A549 (cell line): ENCODE measurements at regions not wholly inside any gene's neighbourhood (a gene's known extent, or its start where the extent isn't known, plus 50 kb on each side); places are given as distances from the start of the nearest gene placed in this dataset.

Source experiments
- ATAC-seq, 2 experiments: fragments of 200-7000 bp in 1 of 2; fragments of >200 bp in 1 of 2; cut with Nextera tagmentation in 1 of 2; cut with Tn5 transposase in 1 of 2; 3 replicates each; pipeline versions ENCODE4 v1.8.0 to v1.9.1; 2018 to 2020; ENCODE audit warnings: mild to moderate bottlenecking in 1 of 2, moderate library complexity in 1 of 2
- CTCF ChIA-PET: fragments of 300-600 bp; sonication (Branson Sonifier 250); formaldehyde crosslinking; extraction: SDS; loops from one replicate; lab custom pipeline; 2021; ENCODE audit warnings: antibody characterized with exemption, inconsistent platforms; lab: Yijun Ruan, JAX
- POLR2A ChIA-PET: fragments of 350-600 bp; formaldehyde crosslinking; extraction: SDS; loops from one replicate; lab custom pipeline; 2021; ENCODE audit warnings: antibody characterized with exemption, inconsistent platforms; lab: Yijun Ruan, JAX
- DNase-seq, 2 experiments: peaks; one replicate each; pipeline versions ENCODE4 v3.0.0 to v3.0.0-alpha.2; 2011 to 2016; ENCODE audit warnings: low read depth in 1 of 2, low spot score in 1 of 2
- FAIRE-seq: peaks from 2 replicates; lab custom pipeline; 2011; peaks lifted over from hg19 to GRCh38; lab: Jason Lieb, UNC
- H3K27ac ChIP-seq, 2 experiments: fragments of >200 bp; sonication (Bioruptor Twin); formaldehyde crosslinking; 3 replicates each; pipeline ENCODE4 v1.5.1; 2016 to 2017
- H3K4me1 ChIP-seq: fragments of >200 bp; sonication (Bioruptor Twin); formaldehyde crosslinking; 3 replicates; pipeline ENCODE4 v1.6.1; 2016
- H3K4me2 ChIP-seq: fragments of >200 bp; sonication (Bioruptor Twin); formaldehyde crosslinking; 3 replicates; pipeline ENCODE4 v1.6.1; 2016
- H3K4me3 ChIP-seq: fragments of >200 bp; sonication (Bioruptor Twin); formaldehyde crosslinking; 3 replicates; pipeline ENCODE4 v1.5.1; 2016
- H3K9me3 ChIP-seq: fragments of >200 bp; sonication (Bioruptor Twin); formaldehyde crosslinking; 3 replicates; pipeline ENCODE4 v1.6.1; 2016
- CTCF ChIP-seq: fragments of >200 bp; sonication (Bioruptor Twin); formaldehyde crosslinking; IDR thresholded peaks from 3 replicates; pipeline ENCODE4 v1.5.1; 2016
- EHF ChIP-seq: fragments of 250-450 bp; sonication (Bioruptor Pico); IDR thresholded peaks from 2 replicates; pipeline ENCODE4 v1.5.0; 2020; ENCODE audit warnings: mild to moderate bottlenecking
- ELK1 ChIP-seq: fragments of 150-350 bp; IDR thresholded peaks from 2 replicates; pipeline ENCODE4 v1.6.1; 2014; ENCODE audit warnings: low read depth, mild to moderate bottlenecking, low read length
- EP300 ChIP-seq, 2 experiments: fragments of >200 bp; sonication (Bioruptor Twin); formaldehyde crosslinking; IDR thresholded peaks; 2 replicates in 1 of 2; 3 replicates in 1 of 2; pipeline ENCODE4 v1.6.1; 2016 to 2017
- GATA3 ChIP-seq: IDR thresholded peaks from 2 replicates; pipeline ENCODE4 v1.6.1; 2012; ENCODE audit warnings: borderline replicate concordance
- HDAC2 ChIP-seq: fragments of 200-600 bp; sonication (generic); IDR thresholded peaks from 2 replicates; pipeline ENCODE4 v1.6.1; 2016
- HOXA7 ChIP-seq: fragments of 250-450 bp; sonication (Bioruptor Pico); IDR thresholded peaks from 2 replicates; pipeline ENCODE4 v1.5.0; 2020; ENCODE audit warnings: mild to moderate bottlenecking, moderate library complexity
- HOXB13 ChIP-seq: fragments of 250-450 bp; sonication (Bioruptor Pico); IDR thresholded peaks from 2 replicates; pipeline ENCODE4 v1.5.0; 2020; ENCODE audit warnings: low read depth, mild to moderate bottlenecking, moderate library complexity
- JUN ChIP-seq, 2 experiments: fragments of >200 bp; sonication (Bioruptor Twin); formaldehyde crosslinking; IDR thresholded peaks; 2 replicates in 1 of 2; 3 replicates in 1 of 2; pipeline ENCODE4 v1.6.1; 2016 to 2017
- JUNB ChIP-seq: fragments of >200 bp; sonication (Bioruptor Twin); formaldehyde crosslinking; IDR thresholded peaks from 2 replicates; pipeline ENCODE4 v1.6.1; 2016
- KDM5A ChIP-seq: fragments of 200-600 bp; sonication (generic); IDR thresholded peaks from 2 replicates; pipeline ENCODE4 v1.6.1; 2016; ENCODE audit warnings: antibody characterized with exemption, mild to moderate bottlenecking
- NR3C1 ChIP-seq: fragments of >200 bp; sonication (Bioruptor Twin); formaldehyde crosslinking; IDR thresholded peaks from 3 replicates; pipeline ENCODE4 v1.6.1; 2017
- PBX3 ChIP-seq: IDR thresholded peaks from 2 replicates; pipeline ENCODE4 v1.6.1; 2012
- POLR2A ChIP-seq: IDR thresholded peaks from 2 replicates; pipeline ENCODE4 v1.6.1; 2012; ENCODE audit warnings: mild to moderate bottlenecking, low read length
- RARB ChIP-seq: fragments of 250-450 bp; sonication (Bioruptor Pico); IDR thresholded peaks from 2 replicates; pipeline ENCODE4 v1.8.0; 2021; ENCODE audit warnings: mild to moderate bottlenecking, moderate library complexity
- RCOR1 ChIP-seq: fragments of 150-350 bp; IDR thresholded peaks from 2 replicates; pipeline ENCODE4 v1.6.1; 2014; ENCODE audit warnings: antibody characterized with exemption, low read length, low read depth
- RFX5 ChIP-seq: fragments of 450-650 bp; IDR thresholded peaks from 2 replicates; pipeline ENCODE4 v1.7.1; 2014; ENCODE audit warnings: antibody characterized with exemption, mild to moderate bottlenecking, moderate library complexity
- RNF2 ChIP-seq: fragments of 200-600 bp; sonication (generic); IDR thresholded peaks from 2 replicates; pipeline ENCODE4 v1.6.1; 2016; ENCODE audit warnings: low read depth, mild to moderate bottlenecking, antibody characterized with exemption, moderate library complexity, borderline replicate concordance
- SMC3 ChIP-seq: fragments of >200 bp; sonication (Bioruptor Twin); formaldehyde crosslinking; IDR thresholded peaks from 3 replicates; pipeline ENCODE4 v1.6.1; 2018; ENCODE audit warnings: inconsistent platforms
- SREBF2 ChIP-seq: fragments of 450-650 bp; IDR thresholded peaks from 2 replicates; pipeline ENCODE4 v1.6.1; 2014; ENCODE audit warnings: mild to moderate bottlenecking, moderate library complexity
- TP53 ChIP-seq: fragments of 250-450 bp; sonication (Bioruptor Pico); IDR thresholded peaks from 2 replicates; pipeline ENCODE4 v1.5.0; 2021; ENCODE audit warnings: mild to moderate bottlenecking, moderate library complexity
- USF2 ChIP-seq: fragments of 450-650 bp; IDR thresholded peaks from 2 replicates; pipeline ENCODE4 v1.6.1; 2014; ENCODE audit warnings: antibody characterized with exemption
- ZSCAN20 ChIP-seq: fragments of 250-450 bp; sonication (Bioruptor Pico); IDR thresholded peaks from 2 replicates; pipeline ENCODE4 v1.8.0; 2022; ENCODE audit warnings: mild to moderate bottlenecking, moderate library complexity
- WGBS: methylation state at CpG from one replicate; pipeline ENCODE4 v1.1.6; 2017; ENCODE audit errors: missing lambda C conversion rate; 5-methylcytosine and 5-hydroxymethylcytosine counted together
- TF ChIP-seq, protein P1 (sequence below): IDR thresholded peaks from 2 replicates; pipeline ENCODE4 v1.6.1; 2012
- TF ChIP-seq, protein P2 (sequence below): IDR thresholded peaks from 2 replicates; pipeline ENCODE4 v1.6.1; 2012; ENCODE audit warnings: low read depth, borderline replicate concordance

- ATAC-seq = no peak
- FAIRE-seq = no peak
- Histone ChIP-seq H3K4me1 (peaks cover 9% of the 10 kb centered on the region), H3K9me3 (peaks cover 10% of the 10 kb centered on the region; the same call in 1 of the 3 replicates)
- no peak for DNase-seq
- TF ChIP-seq JUNB (no peak), CTCF (no peak)
- TF ChIP-seq, protein P1, sequence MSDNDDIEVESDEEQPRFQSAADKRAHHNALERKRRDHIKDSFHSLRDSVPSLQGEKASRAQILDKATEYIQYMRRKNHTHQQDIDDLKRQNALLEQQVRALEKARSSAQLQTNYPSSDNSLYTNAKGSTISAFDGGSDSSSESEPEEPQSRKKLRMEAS = no peak
- TF ChIP-seq, all 56 proteins: peak for 0
- H3K27ac ChIP-seq = 0 out of 6 replicates have a peak overlapping the region, but pooled peaks of 1 of the 2 experiments have one; percentile 17
- WGBS = 31% methylated on average over 1 of the region's 1 CpG
- ChIA-PET POLR2A (no interaction called here), CTCF (interaction anchor here (6.0 kb wide), 1 partner anchor 11 kb away, joined by 31 read pairs; no protein-coding TSS in a partner anchor)
- no peak overlapping the region for H3K4me3 ChIP-seq
- H3K4me2 ChIP-seq = no peak overlapping the region
Observed at GRCh38 chr2:133833746-133834145, 265.5 kb upstream of the NCKAP5 start.

DNA sequence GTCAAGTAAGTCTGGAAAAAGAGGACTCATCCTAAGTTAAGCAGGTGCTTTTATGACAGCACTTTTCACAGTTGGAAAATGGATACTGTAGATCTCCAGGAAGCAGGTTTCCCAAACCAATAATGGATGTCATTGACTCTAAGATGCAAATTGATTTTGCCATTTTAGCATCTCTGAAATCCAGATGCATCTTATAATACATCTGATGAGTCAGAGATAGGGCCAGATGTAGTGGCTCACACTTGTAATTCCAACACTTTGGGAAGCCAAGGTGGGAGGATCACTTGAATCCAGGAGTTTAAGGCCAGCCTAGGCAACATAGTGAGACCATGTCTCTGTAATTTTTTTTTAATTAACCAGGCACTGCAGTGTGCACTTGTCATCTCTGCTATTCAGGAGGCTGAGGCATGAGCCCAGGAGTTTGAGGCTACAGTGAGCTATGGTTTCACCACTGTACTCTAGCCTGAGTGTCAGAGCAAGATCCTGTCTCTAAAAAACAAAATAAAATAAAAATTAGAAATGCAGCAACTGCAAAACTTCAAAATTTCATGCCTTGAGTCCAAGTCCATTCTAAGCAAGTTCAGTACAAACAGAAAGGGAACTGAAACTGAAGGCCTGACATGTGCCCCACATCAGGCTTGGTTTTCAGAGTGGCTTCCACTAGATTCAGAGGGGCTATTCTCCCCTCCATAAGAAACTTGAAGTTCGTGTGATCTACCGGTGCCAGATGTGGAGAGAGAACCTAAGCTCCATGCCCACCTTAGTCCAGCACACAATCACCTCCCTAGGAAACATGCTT, 267.8 kb upstream of the NCKAP5 start:
- peaks cover 9% of the 10 kb centered on the region for H3K4me1 ChIP-seq
- CTCF ChIA-PET = interaction anchor here (1.2 to 6.0 kb wide), 2 partner anchors 8 to 56 kb away, joined by 7 to 31 read pairs; no protein-coding TSS in a partner anchor
- ATAC-seq = no peak
- TF ChIP-seq TP53 (CRISPR knock-in tag) = no peak
- TF ChIP-seq, protein P2, sequence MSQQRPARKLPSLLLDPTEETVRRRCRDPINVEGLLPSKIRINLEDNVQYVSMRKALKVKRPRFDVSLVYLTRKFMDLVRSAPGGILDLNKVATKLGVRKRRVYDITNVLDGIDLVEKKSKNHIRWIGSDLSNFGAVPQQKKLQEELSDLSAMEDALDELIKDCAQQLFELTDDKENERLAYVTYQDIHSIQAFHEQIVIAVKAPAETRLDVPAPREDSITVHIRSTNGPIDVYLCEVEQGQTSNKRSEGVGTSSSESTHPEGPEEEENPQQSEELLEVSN = no peak
- no peak for TF ChIP-seq JUN (IDR thresholded peaks at IDR 0.05)
- no peak for TF ChIP-seq RARB
- TF ChIP-seq RFX5 = no peak
- no peak for TF ChIP-seq RCOR1
- TF ChIP-seq ZSCAN20 = no peak
- no peak for TF ChIP-seq POLR2A
- TF ChIP-seq PBX3 = no peak
- no peak for TF ChIP-seq EP300 (IDR thresholded peaks at IDR 0.05)
- no peak for TF ChIP-seq USF2
- TF ChIP-seq HOXB13 (CRISPR knock-in tag) = no peak
- TF ChIP-seq, protein P1 = no peak
- WGBS = 79% methylated on average over 2 of the region's 2 CpGs
- H3K27ac ChIP-seq = peak overlapping the region in 1 of 2 experiments; percentile 77; a peak in 3 of 6 replicates
- FAIRE-seq = no peak
- POLR2A ChIA-PET = no interaction called here
- DNase-seq = no peak
- H3K4me3 ChIP-seq = no peak overlapping the region
- peaks cover 10% of the 10 kb centered on the region; the same call in 1 of the 3 replicates for H3K9me3 ChIP-seq
- H3K4me2 ChIP-seq = no peak overlapping the region

DNA sequence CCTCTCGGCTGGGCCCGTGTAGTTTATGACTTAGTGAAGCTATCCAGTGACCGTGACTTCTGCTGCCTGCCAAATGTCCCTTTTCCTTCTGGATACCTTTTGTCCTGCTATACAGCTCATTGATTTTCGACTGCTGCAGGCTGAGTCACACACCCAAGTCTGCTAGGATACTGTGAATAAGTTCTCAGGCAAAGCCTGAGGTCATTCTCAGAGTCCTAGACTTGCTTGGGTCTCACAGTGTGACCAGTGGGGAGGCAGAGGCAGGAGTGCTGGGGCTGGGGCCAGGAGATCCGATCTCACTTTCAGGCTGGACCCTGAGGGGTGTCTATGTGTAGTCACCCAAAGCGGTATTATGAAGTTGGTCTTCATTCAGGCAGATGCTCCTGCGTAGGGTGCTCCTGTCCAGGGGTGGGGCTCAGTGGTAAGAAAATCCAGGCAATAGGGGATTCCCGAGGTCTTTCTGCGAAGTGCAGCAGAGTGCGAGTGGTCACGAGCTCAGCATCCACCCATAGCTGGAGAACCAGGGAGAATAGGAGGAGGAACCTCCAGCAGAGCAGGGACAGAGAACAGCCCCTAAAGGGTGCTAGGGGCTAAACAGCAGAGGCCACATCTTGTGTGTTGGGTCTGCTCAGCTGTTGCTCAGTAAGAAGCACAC, 268.6 kb upstream of the NCKAP5 start:
- ATAC-seq (no peak; a peak in 1 of 6 replicates), FAIRE-seq (no peak), DNase-seq (no peak)
- H3K4me3 ChIP-seq = no peak overlapping the region
- ChIA-PET POLR2A (no interaction called here), CTCF (interaction anchor here (1.0 to 1.2 kb wide), 2 partner anchors 57 to 1168 kb away, joined by 3 to 7 read pairs; no protein-coding TSS in a partner anchor)
- 74% methylated on average over 11 of the region's 11 CpGs for WGBS
- H3K27ac ChIP-seq = peak overlapping the region; percentile 34 to 77; a peak in 5 of 6 replicates
- peaks cover 10% of the 10 kb centered on the region; the same call in 1 of the 3 replicates for H3K9me3 ChIP-seq
- no peak overlapping the region for H3K4me2 ChIP-seq
- H3K4me1 ChIP-seq = peaks cover 15% of the 10 kb centered on the region
- TF ChIP-seq HOXA7 (CRISPR knock-in tag) (no peak), HDAC2 (no peak), EP300 (IDR thresholded peaks at IDR 0.05) (no peak), EHF (CRISPR knock-in tag) (no peak), KDM5A (no peak), SMC3 (no peak), RNF2 (no peak), SREBF2 (no peak), CTCF (no peak), ELK1 (no peak), NR3C1 (no peak), RARB (no peak), HOXB13 (CRISPR knock-in tag) (no peak), GATA3 (no peak)
